IPS-18a (cell line): ENCODE measurements at regions not wholly inside any gene's neighbourhood (a gene's known extent, or its start where the extent isn't known, plus 50 kb on each side); places are given as distances from the start of the nearest gene placed in this dataset.

Source experiments
- H3K27ac ChIP-seq: one replicate; pipeline ENCODE4 v1.5.1; 2013; ENCODE audit warnings: low read length
- H3K27me3 ChIP-seq: one replicate; pipeline ENCODE4 v1.6.1; 2013; ENCODE audit warnings: mild to moderate bottlenecking, low read length; ENCODE audit not compliant: control insufficient read depth, insufficient read depth
- H3K36me3 ChIP-seq: one replicate; pipeline ENCODE4 v1.6.1; 2013; ENCODE audit warnings: low read depth, low read length; ENCODE audit not compliant: control insufficient read depth
- H3K4me1 ChIP-seq: one replicate; pipeline ENCODE4 v1.6.1; 2013; ENCODE audit warnings: low read depth, low read length; ENCODE audit not compliant: control insufficient read depth
- H3K4me3 ChIP-seq: one replicate; pipeline ENCODE4 v1.5.1; 2013; ENCODE audit warnings: low read length
- H3K9ac ChIP-seq: one replicate; pipeline ENCODE4 v1.6.1; 2013; ENCODE audit warnings: mild to moderate bottlenecking, low read length, moderate library complexity
- H3K9me3 ChIP-seq: one replicate; pipeline ENCODE4 v1.6.1; 2013; ENCODE audit warnings: low read depth, low read length; ENCODE audit not compliant: control insufficient read depth

DNA sequence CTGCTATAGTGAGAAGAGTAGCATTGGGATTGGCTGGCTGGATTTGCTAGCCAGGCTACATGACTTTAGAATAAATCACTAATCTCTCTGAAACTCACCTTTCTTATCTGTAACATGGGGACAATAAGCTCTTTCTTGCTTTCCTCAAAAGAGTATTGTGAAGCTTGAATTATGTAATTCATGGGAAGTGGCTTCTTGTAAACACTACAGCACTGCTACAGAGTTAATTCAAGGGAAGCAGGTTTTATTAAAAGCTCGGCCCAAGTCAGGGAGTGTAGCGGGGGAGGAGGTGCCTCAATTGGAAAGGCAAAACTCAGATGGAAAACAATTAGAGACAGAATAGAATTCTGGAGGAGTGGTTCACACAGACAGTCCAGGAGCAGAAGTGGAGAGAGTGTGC is 100.9 kb upstream of the CELF4 start:
- Histone ChIP-seq H3K4me3 (no peak overlapping the region), H3K4me1 (peaks cover 17% of the 10 kb centered on the region), H3K9me3 (no peaks in the 10 kb centered on the region), H3K27ac (no peak overlapping the region), H3K27me3 (no peaks in the 10 kb centered on the region), H3K36me3 (no peaks in the 10 kb centered on the region), H3K9ac (no peak overlapping the region)

DNA sequence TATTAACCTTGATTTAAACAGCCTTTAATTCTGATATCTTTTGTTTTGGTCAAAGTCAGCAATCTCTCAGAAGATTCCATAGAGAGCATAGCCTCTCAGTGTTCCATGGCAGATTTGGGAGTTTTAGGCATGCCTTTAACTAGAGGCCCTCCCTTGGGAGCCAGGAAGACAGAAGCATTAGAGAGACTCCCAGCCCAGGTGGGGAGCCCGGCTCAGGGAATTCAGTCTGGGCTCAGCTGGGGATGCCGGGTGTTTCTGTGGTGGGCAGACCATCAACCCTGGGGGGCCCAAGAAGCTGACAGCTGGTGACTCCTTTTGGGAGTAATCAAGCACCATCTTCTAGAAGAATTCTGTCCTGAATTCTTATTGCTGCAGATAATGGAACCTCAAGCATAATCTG is 99.7 kb upstream of the CELF4 start:
- Histone ChIP-seq H3K9ac (no peak overlapping the region), H3K4me3 (no peak overlapping the region), H3K36me3 (no peaks in the 10 kb centered on the region), H3K4me1 (peaks cover 18% of the 10 kb centered on the region), H3K9me3 (no peaks in the 10 kb centered on the region), H3K27me3 (no peaks in the 10 kb centered on the region), H3K27ac (no peak overlapping the region)

- peaks cover 13% of the 10 kb centered on the region for H3K4me1 ChIP-seq
- no peak overlapping the region for H3K4me3 ChIP-seq
- no peak overlapping the region for H3K27ac ChIP-seq
- H3K36me3 ChIP-seq: no peaks in the 10 kb centered on the region
- H3K9ac ChIP-seq: no peak overlapping the region
- H3K9me3 ChIP-seq: no peaks in the 10 kb centered on the region
- no peaks in the 10 kb centered on the region for H3K27me3 ChIP-seq
Observed at GRCh38 chr18:37663446-37663845, 97.8 kb upstream of the CELF4 start.

GRCh38 chr18:37662546-37663339 is 97.1 kb upstream of the CELF4 start:
- H3K4me1 ChIP-seq: peaks cover 9% of the 10 kb centered on the region
- no peak overlapping the region for H3K4me3 ChIP-seq
- no peaks in the 10 kb centered on the region for H3K9me3 ChIP-seq
- H3K9ac ChIP-seq: no peak overlapping the region
- no peak overlapping the region for H3K27ac ChIP-seq
- H3K27me3 ChIP-seq: no peaks in the 10 kb centered on the region
- no peaks in the 10 kb centered on the region for H3K36me3 ChIP-seq

GRCh38 chr18:37662099-37662498 is 96.5 kb upstream of the CELF4 start:
- no peak overlapping the region for H3K27ac ChIP-seq
- H3K27me3 ChIP-seq: no peaks in the 10 kb centered on the region
- H3K36me3 ChIP-seq: no peaks in the 10 kb centered on the region
- no peak overlapping the region for H3K4me3 ChIP-seq
- no peak overlapping the region for H3K9ac ChIP-seq
- peaks cover 9% of the 10 kb centered on the region for H3K4me1 ChIP-seq
- H3K9me3 ChIP-seq: no peaks in the 10 kb centered on the region

DNA sequence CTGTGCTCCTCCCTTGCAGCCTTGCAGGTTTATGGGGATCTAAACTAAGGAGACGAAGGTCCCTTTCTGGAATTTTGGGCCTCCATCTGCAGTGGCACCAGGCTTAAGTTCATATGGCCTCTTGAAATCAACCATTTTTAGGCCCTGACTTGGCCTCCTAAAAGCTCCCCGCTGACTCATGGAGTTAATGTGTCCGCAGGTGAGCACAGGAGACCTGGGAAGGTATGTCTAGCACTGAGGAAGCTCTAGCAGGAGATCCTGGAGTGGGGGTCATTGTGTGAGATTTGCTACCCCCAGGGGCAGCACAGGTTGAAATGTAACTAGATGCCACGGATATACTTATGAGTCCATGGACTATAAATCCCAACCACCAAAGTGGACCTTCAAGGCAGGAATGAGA is 95.9 kb upstream of the CELF4 start:
- H3K4me1 ChIP-seq: peaks cover 9% of the 10 kb centered on the region
- H3K36me3 ChIP-seq: no peaks in the 10 kb centered on the region
- no peak overlapping the region for H3K4me3 ChIP-seq
- H3K9ac ChIP-seq: no peak overlapping the region
- H3K27me3 ChIP-seq: no peaks in the 10 kb centered on the region
- H3K27ac ChIP-seq: no peak overlapping the region
- H3K9me3 ChIP-seq: no peaks in the 10 kb centered on the region

DNA sequence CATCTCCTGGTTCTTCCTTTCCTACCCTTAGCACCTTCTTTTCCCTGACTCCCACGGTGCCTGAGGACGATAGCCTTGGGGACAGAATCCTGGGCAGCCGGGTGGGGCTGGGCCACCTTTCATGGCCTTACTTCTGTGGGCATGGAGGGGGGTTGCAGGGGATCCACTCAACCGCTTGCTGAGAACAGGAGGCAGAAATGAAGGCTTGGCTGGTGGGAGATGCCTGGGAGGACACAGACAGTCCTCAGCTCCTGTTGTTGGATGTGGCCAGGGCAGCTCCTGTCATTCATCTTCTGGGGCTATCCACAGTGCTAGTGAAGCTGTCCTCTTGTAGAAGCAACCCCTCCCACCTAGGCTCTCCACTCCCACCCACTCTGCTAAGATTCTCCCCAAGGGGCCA is 95.5 kb upstream of the CELF4 start:
- Histone ChIP-seq H3K4me1 (peaks cover 9% of the 10 kb centered on the region), H3K9me3 (no peaks in the 10 kb centered on the region), H3K27ac (no peak overlapping the region), H3K36me3 (no peaks in the 10 kb centered on the region), H3K9ac (no peak overlapping the region), H3K27me3 (no peaks in the 10 kb centered on the region), H3K4me3 (no peak overlapping the region)

- Histone ChIP-seq H3K4me3 (no peak overlapping the region), H3K9ac (no peak overlapping the region)
Observed at GRCh38 chr18:37660658-37661057, 95.1 kb upstream of the CELF4 start.

GRCh38 chr18:37659906-37660305 is 94.3 kb upstream of the CELF4 start:
- Histone ChIP-seq H3K36me3 (no peaks in the 10 kb centered on the region), H3K4me1 (peaks cover 9% of the 10 kb centered on the region), H3K27me3 (no peaks in the 10 kb centered on the region), H3K4me3 (no peak overlapping the region), H3K9me3 (no peaks in the 10 kb centered on the region), H3K27ac (no peak overlapping the region), H3K9ac (no peak overlapping the region)

More at GRCh38 chr18:37660658-37661057, 95.1 kb upstream of the CELF4 start:
- Histone ChIP-seq H3K9me3 (no peaks in the 10 kb centered on the region), H3K4me1 (peaks cover 9% of the 10 kb centered on the region), H3K36me3 (no peaks in the 10 kb centered on the region), H3K27me3 (no peaks in the 10 kb centered on the region), H3K27ac (no peak overlapping the region)

- no peaks in the 10 kb centered on the region for H3K36me3 ChIP-seq
- no peak overlapping the region for H3K4me3 ChIP-seq
- H3K4me1 ChIP-seq: peaks cover 12% of the 10 kb centered on the region
- H3K9me3 ChIP-seq: no peaks in the 10 kb centered on the region
- no peak overlapping the region for H3K27ac ChIP-seq
- no peak overlapping the region for H3K9ac ChIP-seq
- no peaks in the 10 kb centered on the region for H3K27me3 ChIP-seq
Observed at GRCh38 chr18:37658894-37659293, 93.3 kb upstream of the CELF4 start.

- Histone ChIP-seq H3K27me3 (no peaks in the 10 kb centered on the region), H3K4me3 (no peak overlapping the region), H3K4me1 (peaks cover 15% of the 10 kb centered on the region), H3K36me3 (no peaks in the 10 kb centered on the region), H3K9ac (no peak overlapping the region), H3K27ac (no peak overlapping the region), H3K9me3 (no peaks in the 10 kb centered on the region)
Observed at GRCh38 chr18:37657493-37657892, 91.9 kb upstream of the CELF4 start.

GRCh38 chr18:37654731-37655369 is 89.3 kb upstream of the CELF4 start:
- Histone ChIP-seq H3K36me3 (no peaks in the 10 kb centered on the region), H3K27me3 (no peaks in the 10 kb centered on the region), H3K9ac (no peak overlapping the region), H3K4me1 (peaks cover 9% of the 10 kb centered on the region), H3K9me3 (no peaks in the 10 kb centered on the region), H3K27ac (no peak overlapping the region), H3K4me3 (no peak overlapping the region)
